ENCODE measurements at regions not wholly inside any gene's neighbourhood (a gene's known extent, or its start where the extent isn't known, plus 50 kb on each side); places are given as distances from the start of the nearest gene placed in this dataset.
A peak's percentile ranks its signal among the peaks of the same experiment; 100 is the strongest.

- DNase-seq: no peak
These were observed 70.9 kb upstream of the PCGF5 start for GRCh38 chr10:91149550-91149949.

- no peak for DNase-seq
These were observed 69.8 kb upstream of the PCGF5 start for GRCh38 chr10:91150631-91151030.

GRCh38 chr10:91153508-91153907 is 67.0 kb upstream of the PCGF5 start:
- DNase-seq: no peak

- no peak for DNase-seq
These were observed 65.6 kb upstream of the PCGF5 start for GRCh38 chr10:91154842-91155241.

GRCh38 chr10:91156196-91156595 is 64.3 kb upstream of the PCGF5 start:
- DNase-seq: no peak

GRCh38 chr10:91159254-91159783 is 61.1 kb upstream of the PCGF5 start:
- no peak for DNase-seq

- no peak for DNase-seq
These were observed 58.4 kb upstream of the PCGF5 start for GRCh38 chr10:91162050-91162494.

GRCh38 chr10:91162495-91163268 is 57.8 kb upstream of the PCGF5 start:
- DNase-seq: peak; percentile 52

- peak; percentile 67 for DNase-seq
These were observed 57.1 kb upstream of the PCGF5 start for GRCh38 chr10:91163269-91163868.

- DNase-seq: peak; percentile 63
These were observed 56.5 kb upstream of the PCGF5 start for GRCh38 chr10:91163869-91164474.

GRCh38 chr10:91164520-91165065 is 55.9 kb upstream of the PCGF5 start:
- no peak for DNase-seq

GRCh38 chr10:91167406-91167805 is 53.1 kb upstream of the PCGF5 start:
- no peak for DNase-seq

- no peak for DNase-seq
These were observed 50.0 kb upstream of the PCGF5 start for GRCh38 chr10:91170418-91170817.

All from inflammatory macrophage treated with lipopolysaccharide for 4 hours (primary cell).